WTC11 (cell line): ENCODE measurements at regions not wholly inside any gene's neighbourhood (a gene's known extent, or its start where the extent isn't known, plus 50 kb on each side); places are given as distances from the start of the nearest gene placed in this dataset.

Experiments
- ATAC-seq: fragments of 200-7000 bp; cut with Tn5 transposase; 2 replicates; pipeline ENCODE4 v1.10.0; 2021; ENCODE audit warnings: mild to moderate bottlenecking, moderate library complexity
- CTCF ChIA-PET: fragments of 300-600 bp; sonication (Branson Sonifier 250); formaldehyde crosslinking; loops from one replicate; lab custom pipeline; 2021; ENCODE audit warnings: antibody characterized with exemption; lab: Charles Lee
- POLR2A ChIA-PET: fragments of 350-600 bp; sonication (Branson Sonifier 250); formaldehyde crosslinking; loops from one replicate; lab custom pipeline; 2021; ENCODE audit warnings: antibody characterized with exemption; lab: Charles Lee
- DNase-seq: peaks from one replicate; pipeline ENCODE4 v3.0.0; 2021; ENCODE audit warnings: low spot score
- H3K27ac Mint-ChIP-seq: 2 replicates; pipeline ENCODE4 v1.8.0; 2021; ENCODE audit warnings: mixed read lengths
- H3K27me3 Mint-ChIP-seq: 2 replicates; pipeline ENCODE4 v1.8.0; 2021; ENCODE audit warnings: low read depth, mild to moderate bottlenecking, moderate library complexity, mixed read lengths
- H3K36me3 Mint-ChIP-seq: 2 replicates; pipeline ENCODE4 v1.8.0; 2021; ENCODE audit warnings: mixed read lengths
- H3K4me1 Mint-ChIP-seq: 2 replicates; pipeline ENCODE4 v1.8.0; 2022; ENCODE audit warnings: mixed read lengths
- H3K4me3 Mint-ChIP-seq: 2 replicates; pipeline ENCODE4 v1.8.0; 2021; ENCODE audit warnings: mild to moderate bottlenecking, moderate library complexity, mixed read lengths
- H3K9me3 Mint-ChIP-seq: 2 replicates; pipeline ENCODE4 v1.8.0; 2021; ENCODE audit warnings: mixed read lengths
- ELF4 ChIP-seq: sonication (generic); formaldehyde crosslinking; IDR thresholded peaks from 2 replicates; pipeline ENCODE4 v1.8.1; 2022; ENCODE audit warnings: low read depth, mild to moderate bottlenecking, moderate library complexity, missing genetic modification reagents
- FOXP1 ChIP-seq: sonication (generic); formaldehyde crosslinking; IDR thresholded peaks from 2 replicates; pipeline ENCODE4 v1.8.0; 2022; ENCODE audit warnings: missing genetic modification reagents, mild to moderate bottlenecking, moderate library complexity, borderline replicate concordance
- KAT7 ChIP-seq: sonication (generic); formaldehyde crosslinking; IDR thresholded peaks from 2 replicates; pipeline ENCODE4 v1.8.1; 2023; ENCODE audit warnings: missing genetic modification reagents, mild to moderate bottlenecking, borderline replicate concordance
- NFATC4 ChIP-seq: fragments of 250-450 bp; sonication (Bioruptor Pico); IDR thresholded peaks from 2 replicates; pipeline ENCODE4 v1.9.0; 2021; ENCODE audit warnings: mild to moderate bottlenecking
- NFE2L1 ChIP-seq: sonication (generic); formaldehyde crosslinking; IDR thresholded peaks from 2 replicates; pipeline ENCODE4 v1.8.1; 2023; ENCODE audit warnings: missing genetic modification reagents
- NFYB ChIP-seq: sonication (generic); formaldehyde crosslinking; conservative IDR thresholded peaks from 2 replicates; pipeline ENCODE4 v1.8.0; 2022; ENCODE audit warnings: low read depth, missing genetic modification reagents
- NR1H2 ChIP-seq: sonication (generic); formaldehyde crosslinking; IDR thresholded peaks from 2 replicates; pipeline ENCODE4 v1.9.0; 2021; ENCODE audit warnings: mild to moderate bottlenecking, moderate library complexity, missing genetic modification reagents
- NR3C1 ChIP-seq: sonication (generic); formaldehyde crosslinking; conservative IDR thresholded peaks from 2 replicates; pipeline ENCODE4 v1.8.1; 2023; ENCODE audit warnings: low read depth, mild to moderate bottlenecking, missing genetic modification reagents
- PRRX2 ChIP-seq: fragments of 250-450 bp; sonication (Bioruptor Pico); IDR thresholded peaks from 2 replicates; pipeline ENCODE4 v1.8.0; 2021; ENCODE audit warnings: mild to moderate bottlenecking
- RORB ChIP-seq: fragments of 250-450 bp; sonication (Bioruptor Pico); IDR thresholded peaks from 2 replicates; pipeline ENCODE4 v1.9.0; 2021; ENCODE audit warnings: mild to moderate bottlenecking
- TEAD4 ChIP-seq: sonication (generic); formaldehyde crosslinking; IDR thresholded peaks from 2 replicates; pipeline ENCODE4 v1.8.0; 2022; ENCODE audit warnings: mild to moderate bottlenecking, missing genetic modification reagents
- ZNF232 ChIP-seq: sonication (generic); formaldehyde crosslinking; IDR thresholded peaks from 2 replicates; pipeline ENCODE4 v1.8.0; 2022; ENCODE audit warnings: mild to moderate bottlenecking, missing genetic modification reagents
- ZNF263 ChIP-seq: sonication (generic); formaldehyde crosslinking; IDR thresholded peaks from 2 replicates; pipeline ENCODE4 v1.8.1; 2022; ENCODE audit warnings: low read depth, mild to moderate bottlenecking, moderate library complexity, missing genetic modification reagents
- TF ChIP-seq, protein P1 (sequence below): sonication (generic); formaldehyde crosslinking; IDR thresholded peaks from 2 replicates; pipeline ENCODE4 v1.8.1; 2022; ENCODE audit warnings: low read depth, missing genetic modification reagents, borderline replicate concordance
- TF ChIP-seq, protein P2 (sequence below): sonication (generic); formaldehyde crosslinking; IDR thresholded peaks from 2 replicates; pipeline ENCODE4 v1.8.0; 2022; ENCODE audit warnings: mild to moderate bottlenecking, missing genetic modification reagents
- TF ChIP-seq, protein P3 (sequence below): sonication (generic); formaldehyde crosslinking; IDR thresholded peaks from 2 replicates; pipeline ENCODE4 v1.8.1; 2022; ENCODE audit warnings: missing genetic modification reagents, borderline replicate concordance
- TF ChIP-seq, protein P4 (sequence below): sonication (generic); formaldehyde crosslinking; IDR thresholded peaks from 2 replicates; pipeline ENCODE4 v1.8.1; 2023; ENCODE audit warnings: mild to moderate bottlenecking, missing genetic modification reagents
- TF ChIP-seq, protein P5 (sequence below): sonication (generic); formaldehyde crosslinking; conservative IDR thresholded peaks from 2 replicates; pipeline ENCODE4 v1.8.1; 2022; ENCODE audit warnings: mild to moderate bottlenecking, missing genetic modification reagents
- TF ChIP-seq, protein P6 (sequence below): sonication (generic); formaldehyde crosslinking; IDR thresholded peaks from 2 replicates; pipeline ENCODE4 v1.8.0; 2022; ENCODE audit warnings: missing genetic modification reagents

DNA sequence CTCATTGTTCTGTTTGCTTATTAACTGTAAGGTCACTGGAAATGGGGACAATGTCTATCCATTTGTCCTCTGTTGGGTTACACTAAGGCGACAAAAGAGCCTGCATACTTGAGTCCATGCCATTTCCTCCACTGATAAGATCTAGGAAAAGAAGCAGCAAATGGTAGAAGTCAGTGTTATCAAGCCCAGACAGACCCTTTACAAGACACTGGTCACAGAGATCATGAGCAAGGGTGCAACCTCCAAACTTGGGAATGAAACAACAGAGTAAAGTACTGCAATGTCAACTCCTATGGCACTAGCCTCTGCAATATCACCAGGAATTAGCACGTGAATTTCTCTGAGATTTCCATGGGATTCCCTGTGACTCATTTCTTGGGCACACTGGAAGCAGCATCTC lies 126.9 kb downstream of the ID4 start (continued):
- TF ChIP-seq, protein P1, sequence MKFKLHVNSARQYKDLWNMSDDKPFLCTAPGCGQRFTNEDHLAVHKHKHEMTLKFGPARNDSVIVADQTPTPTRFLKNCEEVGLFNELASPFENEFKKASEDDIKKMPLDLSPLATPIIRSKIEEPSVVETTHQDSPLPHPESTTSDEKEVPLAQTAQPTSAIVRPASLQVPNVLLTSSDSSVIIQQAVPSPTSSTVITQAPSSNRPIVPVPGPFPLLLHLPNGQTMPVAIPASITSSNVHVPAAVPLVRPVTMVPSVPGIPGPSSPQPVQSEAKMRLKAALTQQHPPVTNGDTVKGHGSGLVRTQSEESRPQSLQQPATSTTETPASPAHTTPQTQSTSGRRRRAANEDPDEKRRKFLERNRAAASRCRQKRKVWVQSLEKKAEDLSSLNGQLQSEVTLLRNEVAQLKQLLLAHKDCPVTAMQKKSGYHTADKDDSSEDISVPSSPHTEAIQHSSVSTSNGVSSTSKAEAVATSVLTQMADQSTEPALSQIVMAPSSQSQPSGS (CRISPR knock-in tag), result no peak
- TF ChIP-seq, protein P2, sequence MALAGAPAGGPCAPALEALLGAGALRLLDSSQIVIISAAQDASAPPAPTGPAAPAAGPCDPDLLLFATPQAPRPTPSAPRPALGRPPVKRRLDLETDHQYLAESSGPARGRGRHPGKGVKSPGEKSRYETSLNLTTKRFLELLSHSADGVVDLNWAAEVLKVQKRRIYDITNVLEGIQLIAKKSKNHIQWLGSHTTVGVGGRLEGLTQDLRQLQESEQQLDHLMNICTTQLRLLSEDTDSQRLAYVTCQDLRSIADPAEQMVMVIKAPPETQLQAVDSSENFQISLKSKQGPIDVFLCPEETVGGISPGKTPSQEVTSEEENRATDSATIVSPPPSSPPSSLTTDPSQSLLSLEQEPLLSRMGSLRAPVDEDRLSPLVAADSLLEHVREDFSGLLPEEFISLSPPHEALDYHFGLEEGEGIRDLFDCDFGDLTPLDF (CRISPR knock-in tag), result no peak
- TF ChIP-seq, protein P3, sequence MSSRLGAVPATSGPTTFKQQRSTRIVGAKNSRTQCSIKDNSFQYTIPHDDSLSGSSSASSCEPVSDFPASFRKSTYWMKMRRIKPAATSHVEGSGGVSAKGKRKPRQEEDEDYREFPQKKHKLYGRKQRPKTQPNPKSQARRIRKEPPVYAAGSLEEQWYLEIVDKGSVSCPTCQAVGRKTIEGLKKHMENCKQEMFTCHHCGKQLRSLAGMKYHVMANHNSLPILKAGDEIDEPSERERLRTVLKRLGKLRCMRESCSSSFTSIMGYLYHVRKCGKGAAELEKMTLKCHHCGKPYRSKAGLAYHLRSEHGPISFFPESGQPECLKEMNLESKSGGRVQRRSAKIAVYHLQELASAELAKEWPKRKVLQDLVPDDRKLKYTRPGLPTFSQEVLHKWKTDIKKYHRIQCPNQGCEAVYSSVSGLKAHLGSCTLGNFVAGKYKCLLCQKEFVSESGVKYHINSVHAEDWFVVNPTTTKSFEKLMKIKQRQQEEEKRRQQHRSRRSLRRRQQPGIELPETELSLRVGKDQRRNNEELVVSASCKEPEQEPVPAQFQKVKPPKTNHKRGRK (CRISPR knock-in tag), result no peak
- TF ChIP-seq PRRX2 (CRISPR knock-in tag) (no peak), NFATC4 (CRISPR knock-in tag) (no peak), ELF4 (CRISPR knock-in tag) (no peak)

DNA sequence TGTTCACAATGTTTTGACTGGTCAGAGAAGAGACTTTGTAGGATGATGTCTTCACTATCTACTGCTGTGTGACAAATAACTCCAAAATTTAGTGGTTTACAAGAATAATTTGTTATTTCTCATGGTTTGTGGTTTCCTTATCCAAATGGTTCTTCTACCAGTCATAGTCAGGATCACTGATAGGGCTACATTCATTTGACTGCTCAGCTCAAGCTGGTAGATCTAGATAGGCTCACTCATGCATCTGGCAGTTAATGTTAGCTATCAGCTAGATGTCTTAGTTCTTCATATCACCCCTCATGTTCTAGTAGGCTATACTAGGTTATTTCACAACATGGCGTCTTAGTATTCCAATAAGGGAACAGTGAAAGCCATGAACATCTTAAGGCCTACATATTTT lies 131.0 kb downstream of the ID4 start:
- H3K36me3 Mint-ChIP-seq, result no peaks in the 10 kb centered on the region
- no peak overlapping the region for H3K4me3 Mint-ChIP-seq
- ATAC-seq (no peak), DNase-seq (no peak)
- H3K27me3 Mint-ChIP-seq, result no peaks in the 10 kb centered on the region; the same call in 1 of the 2 replicates
- POLR2A ChIA-PET, result no interaction called here
- H3K9me3 Mint-ChIP-seq, result peaks cover 7% of the 10 kb centered on the region
- H3K27ac Mint-ChIP-seq, result no peak overlapping the region
- TF ChIP-seq ZNF232 (CRISPR knock-in tag) (no peak), KAT7 (CRISPR knock-in tag) (no peak), ZNF263 (no peak), NR3C1 (CRISPR knock-in tag) (no peak), NFYB (no peak), TEAD4 (CRISPR knock-in tag) (no peak), NR1H2 (CRISPR knock-in tag) (no peak), NFATC4 (CRISPR knock-in tag) (no peak), FOXP1 (CRISPR knock-in tag) (no peak), RORB (CRISPR knock-in tag) (no peak), NFE2L1 (CRISPR knock-in tag) (no peak)
- TF ChIP-seq, protein P1 (CRISPR knock-in tag), result no peak
- TF ChIP-seq, protein P4, sequence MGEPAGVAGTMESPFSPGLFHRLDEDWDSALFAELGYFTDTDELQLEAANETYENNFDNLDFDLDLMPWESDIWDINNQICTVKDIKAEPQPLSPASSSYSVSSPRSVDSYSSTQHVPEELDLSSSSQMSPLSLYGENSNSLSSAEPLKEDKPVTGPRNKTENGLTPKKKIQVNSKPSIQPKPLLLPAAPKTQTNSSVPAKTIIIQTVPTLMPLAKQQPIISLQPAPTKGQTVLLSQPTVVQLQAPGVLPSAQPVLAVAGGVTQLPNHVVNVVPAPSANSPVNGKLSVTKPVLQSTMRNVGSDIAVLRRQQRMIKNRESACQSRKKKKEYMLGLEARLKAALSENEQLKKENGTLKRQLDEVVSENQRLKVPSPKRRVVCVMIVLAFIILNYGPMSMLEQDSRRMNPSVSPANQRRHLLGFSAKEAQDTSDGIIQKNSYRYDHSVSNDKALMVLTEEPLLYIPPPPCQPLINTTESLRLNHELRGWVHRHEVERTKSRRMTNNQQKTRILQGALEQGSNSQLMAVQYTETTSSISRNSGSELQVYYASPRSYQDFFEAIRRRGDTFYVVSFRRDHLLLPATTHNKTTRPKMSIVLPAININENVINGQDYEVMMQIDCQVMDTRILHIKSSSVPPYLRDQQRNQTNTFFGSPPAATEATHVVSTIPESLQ, result no peak
- TF ChIP-seq, protein P5, sequence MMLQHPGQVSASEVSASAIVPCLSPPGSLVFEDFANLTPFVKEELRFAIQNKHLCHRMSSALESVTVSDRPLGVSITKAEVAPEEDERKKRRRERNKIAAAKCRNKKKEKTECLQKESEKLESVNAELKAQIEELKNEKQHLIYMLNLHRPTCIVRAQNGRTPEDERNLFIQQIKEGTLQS (CRISPR knock-in tag), result no peak
- TF ChIP-seq, protein P3 (CRISPR knock-in tag), result no peak
- TF ChIP-seq, protein P6, sequence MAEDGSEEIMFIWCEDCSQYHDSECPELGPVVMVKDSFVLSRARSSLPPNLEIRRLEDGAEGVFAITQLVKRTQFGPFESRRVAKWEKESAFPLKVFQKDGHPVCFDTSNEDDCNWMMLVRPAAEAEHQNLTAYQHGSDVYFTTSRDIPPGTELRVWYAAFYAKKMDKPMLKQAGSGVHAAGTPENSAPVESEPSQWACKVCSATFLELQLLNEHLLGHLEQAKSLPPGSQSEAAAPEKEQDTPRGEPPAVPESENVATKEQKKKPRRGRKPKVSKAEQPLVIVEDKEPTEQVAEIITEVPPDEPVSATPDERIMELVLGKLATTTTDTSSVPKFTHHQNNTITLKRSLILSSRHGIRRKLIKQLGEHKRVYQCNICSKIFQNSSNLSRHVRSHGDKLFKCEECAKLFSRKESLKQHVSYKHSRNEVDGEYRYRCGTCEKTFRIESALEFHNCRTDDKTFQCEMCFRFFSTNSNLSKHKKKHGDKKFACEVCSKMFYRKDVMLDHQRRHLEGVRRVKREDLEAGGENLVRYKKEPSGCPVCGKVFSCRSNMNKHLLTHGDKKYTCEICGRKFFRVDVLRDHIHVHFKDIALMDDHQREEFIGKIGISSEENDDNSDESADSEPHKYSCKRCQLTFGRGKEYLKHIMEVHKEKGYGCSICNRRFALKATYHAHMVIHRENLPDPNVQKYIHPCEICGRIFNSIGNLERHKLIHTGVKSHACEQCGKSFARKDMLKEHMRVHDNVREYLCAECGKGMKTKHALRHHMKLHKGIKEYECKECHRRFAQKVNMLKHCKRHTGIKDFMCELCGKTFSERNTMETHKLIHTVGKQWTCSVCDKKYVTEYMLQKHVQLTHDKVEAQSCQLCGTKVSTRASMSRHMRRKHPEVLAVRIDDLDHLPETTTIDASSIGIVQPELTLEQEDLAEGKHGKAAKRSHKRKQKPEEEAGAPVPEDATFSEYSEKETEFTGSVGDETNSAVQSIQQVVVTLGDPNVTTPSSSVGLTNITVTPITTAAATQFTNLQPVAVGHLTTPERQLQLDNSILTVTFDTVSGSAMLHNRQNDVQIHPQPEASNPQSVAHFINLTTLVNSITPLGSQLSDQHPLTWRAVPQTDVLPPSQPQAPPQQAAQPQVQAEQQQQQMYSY (CRISPR knock-in tag), result no peak
- H3K4me1 Mint-ChIP-seq, result no peaks in the 10 kb centered on the region
- CTCF ChIA-PET, result no interaction called here
